GM18907 (cell line): ENCODE measurements at regions not wholly inside any gene's neighbourhood (a gene's known extent, or its start where the extent isn't known, plus 50 kb on each side); places are given as distances from the start of the nearest gene placed in this dataset.
A peak's percentile ranks its signal among the peaks of the same experiment; 100 is the strongest.
"Not testable (repeated sequence)": the region's sequence is repeated elsewhere in the genome, so short reads cannot be mapped to it uniquely, and the experiment has no call there.

Source experiments
- ATAC-seq: cut with Tn5 transposase; IDR thresholded peaks from one replicate; pipeline ENCODE4 v1.9.1; 2021; ENCODE audit warnings: mild to moderate bottlenecking, moderate library complexity; ENCODE audit not compliant: unreplicated experiment

DNA sequence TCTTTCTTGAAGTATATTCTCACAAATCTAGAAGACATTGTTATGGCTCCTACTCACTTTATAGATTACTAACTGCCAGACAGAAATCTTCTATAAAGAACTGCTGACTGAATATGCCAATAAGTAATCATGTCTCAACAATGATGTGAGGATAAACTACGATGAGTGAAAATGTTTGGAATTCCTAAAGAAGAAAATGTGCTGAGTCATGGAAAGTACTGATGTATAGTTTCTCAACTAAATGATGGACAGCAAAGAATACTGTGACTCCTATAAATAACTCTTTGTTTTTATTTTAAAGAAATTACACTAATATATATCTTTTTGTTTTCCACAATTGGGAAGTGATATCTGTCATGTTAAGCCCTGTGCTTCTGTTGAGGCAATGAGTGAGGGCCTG, 232.9 kb downstream of the LNPK start:
- no peak for ATAC-seq

DNA sequence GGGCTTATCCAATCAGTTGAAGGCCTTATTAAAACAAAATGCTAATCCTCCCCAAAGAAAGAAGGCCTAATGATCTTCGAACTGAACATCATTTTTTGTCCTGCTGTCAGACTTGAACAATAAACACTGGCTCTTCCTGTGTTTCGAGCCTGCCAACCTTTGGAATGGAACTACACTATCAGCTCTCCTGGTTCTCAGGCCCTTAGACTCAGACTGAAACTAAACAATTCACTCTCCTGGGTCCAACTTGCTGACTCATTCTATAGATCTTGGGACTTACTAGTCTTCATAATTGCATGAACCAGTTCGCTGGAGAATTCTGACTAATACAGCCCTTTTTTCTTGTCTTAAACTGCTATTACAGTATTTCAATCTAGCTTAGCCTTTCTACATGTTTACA, 235.2 kb downstream of the LNPK start:
- no peak for ATAC-seq

DNA sequence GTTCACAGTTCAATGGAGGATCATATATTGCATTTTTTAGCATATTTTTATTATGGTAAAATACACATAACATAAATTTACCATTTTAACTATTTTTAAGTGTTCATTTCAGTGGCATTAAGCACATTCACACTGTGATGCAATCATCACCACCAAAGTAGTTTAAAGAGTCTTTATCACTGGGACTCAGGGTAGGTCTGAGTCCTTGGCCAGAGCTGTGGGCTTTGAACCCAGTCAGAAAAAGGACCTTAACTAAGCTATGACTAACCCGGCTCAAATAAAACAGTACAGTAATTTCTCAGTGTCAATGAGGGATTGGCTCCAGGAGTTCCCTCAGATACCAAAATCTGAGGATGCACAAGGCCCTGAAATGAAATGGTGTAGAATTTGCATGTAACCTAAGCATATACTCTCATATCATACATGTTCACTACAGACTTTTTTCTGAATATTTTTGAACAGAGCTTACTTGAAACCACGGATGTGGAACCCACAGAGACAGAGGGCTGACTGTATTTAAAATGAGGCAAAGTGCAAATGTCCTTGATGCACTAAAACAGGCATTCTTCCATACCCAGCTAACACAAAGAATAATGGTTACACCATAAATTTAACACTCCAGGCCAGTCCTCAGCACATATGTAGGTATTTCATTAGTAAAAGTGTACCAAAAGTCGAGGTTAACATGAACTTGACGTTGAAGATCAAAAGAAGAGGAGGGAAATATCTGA, 246.2 kb downstream of the LNPK start:
- no peak for ATAC-seq

DNA sequence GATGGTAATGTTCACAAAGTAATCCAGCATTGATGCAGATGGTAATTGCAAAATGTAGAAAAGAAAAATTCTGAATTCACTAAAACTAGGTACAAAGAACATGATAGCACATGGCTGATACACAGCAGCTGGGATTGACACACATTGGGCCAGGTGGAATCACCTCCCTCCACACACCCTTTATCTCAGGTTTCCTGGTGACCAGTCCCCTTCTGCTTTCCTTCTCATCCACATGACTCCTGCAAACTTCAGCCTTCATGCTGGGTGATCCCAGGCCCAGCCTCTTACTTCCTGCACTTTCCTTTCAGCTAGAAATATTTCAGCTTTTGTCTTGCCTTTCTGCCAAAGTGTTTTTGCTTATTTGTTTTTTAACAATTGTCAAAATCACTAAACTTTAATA, 246.9 kb downstream of the LNPK start:
- no peak for ATAC-seq

DNA sequence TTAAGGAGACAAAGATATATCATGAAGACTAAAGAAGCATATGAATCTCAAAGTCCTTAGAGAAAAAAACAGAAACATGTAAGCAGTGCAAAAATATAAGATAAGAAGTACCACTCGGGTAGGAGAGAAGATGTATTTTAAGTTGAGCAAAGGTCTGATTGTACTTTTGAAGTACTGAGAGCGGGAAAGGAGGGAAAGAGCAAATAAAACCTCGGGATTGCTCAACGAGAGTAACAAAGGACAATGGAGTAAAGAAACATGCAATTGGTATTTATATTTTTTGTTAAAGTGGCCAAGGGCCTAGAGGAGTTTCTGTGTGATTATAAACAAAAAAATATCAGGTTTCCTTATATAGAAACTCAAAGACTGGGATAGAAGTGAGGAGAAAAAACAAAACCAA, 251.9 kb downstream of the LNPK start:
- ATAC-seq: no peak

DNA sequence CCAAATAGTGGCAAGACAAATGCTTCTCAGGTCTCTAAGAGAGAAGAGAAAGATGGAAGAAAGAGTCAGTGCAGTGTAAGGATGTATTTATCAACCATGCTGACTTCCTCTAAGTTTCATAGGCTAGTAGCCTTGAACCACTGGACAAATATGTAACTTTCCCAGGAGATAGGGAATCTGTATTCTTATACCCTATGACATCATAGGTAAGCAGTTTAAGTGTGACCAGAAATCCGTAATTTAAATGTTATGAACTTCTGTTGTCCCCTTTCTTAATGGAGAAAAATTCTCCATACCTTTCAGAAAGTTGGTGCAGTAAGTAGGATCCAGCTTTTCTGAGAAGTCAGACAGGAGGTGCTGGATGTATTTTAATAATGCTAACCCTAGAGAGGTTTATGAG, 256.2 kb downstream of the LNPK start:
- no peak for ATAC-seq

DNA sequence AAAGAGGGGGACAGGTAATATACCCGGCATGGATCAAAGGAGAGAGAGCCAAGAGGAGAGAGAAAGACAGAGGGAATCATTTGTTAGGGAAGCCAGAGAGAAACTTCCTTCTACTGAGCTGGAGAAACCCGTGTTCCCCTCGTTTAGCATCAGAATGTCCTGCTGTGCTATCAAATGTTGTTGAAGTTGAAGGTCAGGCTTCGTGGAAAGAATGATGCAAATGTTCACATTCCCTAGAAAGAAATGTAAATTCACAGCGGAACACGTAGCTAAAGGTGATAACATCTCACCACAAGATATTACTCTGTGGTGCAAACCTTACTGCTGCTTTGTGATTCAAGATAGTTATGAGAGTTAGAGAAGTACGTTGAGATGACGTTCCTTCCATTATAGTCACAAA, 258.1 kb downstream of the LNPK start:
- ATAC-seq: no peak

DNA sequence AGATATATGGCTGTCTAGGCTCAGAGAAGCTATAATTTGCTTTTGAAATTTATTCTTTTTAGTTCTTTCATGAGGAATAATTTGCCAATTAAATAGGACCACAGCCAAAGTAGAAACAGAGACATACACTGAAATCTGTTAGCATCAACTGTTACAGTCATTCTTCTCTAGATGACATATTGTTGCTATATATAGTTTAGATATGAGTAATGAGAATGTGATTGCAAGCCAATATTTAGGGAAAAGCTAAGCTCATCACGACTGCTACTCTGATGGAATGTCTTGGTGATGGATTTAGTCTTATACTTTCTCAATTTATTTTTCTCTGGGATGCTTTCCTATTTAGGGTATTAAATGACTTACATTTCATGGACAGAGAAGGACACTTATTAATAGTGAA, 259.1 kb downstream of the LNPK start:
- ATAC-seq: no peak

DNA sequence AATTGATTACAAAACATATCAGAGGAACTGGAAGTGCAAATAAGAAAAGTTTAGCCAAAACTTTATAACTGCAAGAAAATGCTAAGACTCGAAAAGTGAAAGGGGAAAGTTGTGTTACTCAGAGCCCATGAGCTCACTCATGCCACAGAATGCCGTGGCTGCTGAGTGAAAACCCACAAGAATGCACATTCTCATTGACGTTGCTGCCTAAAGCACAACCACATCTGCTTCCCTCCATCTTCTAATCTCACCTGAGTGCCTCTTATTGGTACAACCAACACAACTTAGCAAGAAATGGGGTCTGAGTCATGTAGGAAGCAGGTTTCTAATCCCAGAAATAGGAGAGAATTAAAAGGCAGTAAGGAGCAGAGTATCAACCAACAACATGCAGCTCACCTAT, 259.7 kb downstream of the LNPK start:
- no peak for ATAC-seq

DNA sequence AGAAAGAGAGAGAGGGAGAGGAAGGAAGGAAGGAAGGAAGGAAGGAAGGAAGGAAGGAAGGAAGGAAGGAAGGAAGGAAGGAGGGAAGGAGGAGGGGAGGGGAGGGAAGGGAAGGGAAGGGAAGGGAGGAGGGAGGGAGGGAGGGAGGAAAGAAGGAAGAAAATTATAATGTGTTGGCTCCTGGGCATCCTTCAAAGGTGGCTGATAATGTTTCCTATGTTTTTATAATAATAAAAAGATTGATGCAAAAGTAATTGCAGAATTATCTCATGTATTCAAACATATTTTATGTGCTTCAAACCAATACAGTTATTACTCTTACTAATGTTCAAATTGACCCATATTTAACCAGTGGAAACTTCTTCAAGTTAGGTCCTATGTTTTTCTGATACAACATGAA, 260.9 kb downstream of the LNPK start:
- no peak for ATAC-seq

DNA sequence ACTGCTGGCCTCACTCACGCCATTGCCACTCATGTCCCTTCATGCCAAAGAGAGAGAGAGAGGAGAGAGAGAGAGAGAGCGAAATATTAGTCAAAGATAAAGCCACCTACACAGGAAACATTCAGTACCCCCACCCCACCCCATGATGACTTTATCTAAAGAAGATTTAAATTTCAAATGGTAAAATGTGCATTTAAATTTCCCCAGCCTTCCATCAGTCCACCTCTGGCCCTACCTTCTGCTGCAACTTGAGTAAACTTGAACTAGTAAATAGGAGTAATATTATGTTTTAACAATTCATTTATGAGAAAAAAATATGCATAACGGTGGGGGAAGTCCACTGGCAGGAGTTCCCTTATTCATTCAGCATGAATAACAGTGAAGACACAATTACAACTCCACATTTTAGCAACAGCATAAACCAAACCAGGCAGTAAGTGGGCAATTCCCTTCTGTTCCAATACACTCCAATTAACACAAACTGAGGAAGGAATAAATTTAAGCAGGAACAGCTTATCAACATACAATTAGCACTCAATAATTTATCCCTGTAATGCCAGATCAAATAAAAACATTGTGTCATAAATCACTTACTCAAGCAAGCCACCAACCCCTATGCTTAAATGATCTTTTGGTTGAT, 264.2 kb downstream of the LNPK start:
- ATAC-seq: no peak

DNA sequence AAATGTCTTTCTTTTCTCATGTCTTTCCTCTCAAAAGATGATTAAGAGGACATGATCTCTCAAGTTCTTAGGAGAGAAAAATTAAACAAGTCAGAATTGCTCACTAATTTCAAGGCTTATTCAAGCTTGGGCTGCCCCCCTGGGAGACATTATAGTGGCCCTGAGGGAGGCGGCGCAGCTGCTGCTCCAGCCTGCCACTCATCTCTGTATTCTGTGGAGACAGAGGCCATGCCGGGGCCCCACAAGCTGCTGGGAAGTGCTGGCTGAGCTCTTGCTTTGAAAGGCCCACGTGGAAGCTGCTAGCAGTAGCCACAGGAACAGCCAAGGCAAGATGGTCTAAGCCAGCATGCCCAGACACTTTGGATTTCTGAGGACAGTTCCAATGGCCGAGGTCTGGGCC, 267.4 kb downstream of the LNPK start:
- no peak for ATAC-seq

DNA sequence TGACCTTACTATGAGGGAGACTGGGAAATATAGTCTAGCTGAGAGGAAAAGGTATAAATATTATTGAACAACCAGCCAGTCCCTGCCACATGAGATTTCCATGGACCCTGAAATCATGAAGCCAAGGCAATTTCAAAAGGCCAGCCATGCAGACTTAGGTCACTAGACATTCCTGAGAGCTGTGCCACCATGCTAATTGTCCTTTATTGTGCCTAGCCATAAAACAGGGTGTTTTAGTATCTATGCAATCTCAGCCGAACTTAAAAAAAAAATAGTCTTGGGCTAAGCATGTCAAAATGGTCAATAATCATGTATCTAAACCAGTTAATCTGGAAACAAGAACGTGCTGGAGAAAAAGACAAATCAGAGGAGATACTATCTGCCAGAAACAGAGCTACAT, 269.5 kb downstream of the LNPK start:
- no peak for ATAC-seq

DNA sequence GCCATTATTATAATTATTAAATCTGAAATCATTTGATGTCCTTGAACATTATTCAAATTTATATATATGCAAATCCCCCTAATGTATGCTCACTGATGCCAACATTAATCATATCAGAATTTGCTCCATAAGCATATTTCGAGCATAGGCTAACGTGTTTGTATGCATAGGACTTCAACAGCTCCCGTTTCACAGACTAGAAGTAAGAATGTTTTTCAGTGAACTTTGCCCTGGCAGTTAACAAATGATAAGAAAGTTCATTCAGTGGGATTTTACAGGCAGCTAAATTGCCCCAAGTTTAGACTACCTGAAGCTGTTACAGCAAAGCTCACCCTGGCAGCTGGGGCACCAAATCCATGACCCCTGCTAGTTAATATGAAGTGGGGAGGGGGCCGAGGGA, 272.0 kb downstream of the LNPK start:
- ATAC-seq: no peak

DNA sequence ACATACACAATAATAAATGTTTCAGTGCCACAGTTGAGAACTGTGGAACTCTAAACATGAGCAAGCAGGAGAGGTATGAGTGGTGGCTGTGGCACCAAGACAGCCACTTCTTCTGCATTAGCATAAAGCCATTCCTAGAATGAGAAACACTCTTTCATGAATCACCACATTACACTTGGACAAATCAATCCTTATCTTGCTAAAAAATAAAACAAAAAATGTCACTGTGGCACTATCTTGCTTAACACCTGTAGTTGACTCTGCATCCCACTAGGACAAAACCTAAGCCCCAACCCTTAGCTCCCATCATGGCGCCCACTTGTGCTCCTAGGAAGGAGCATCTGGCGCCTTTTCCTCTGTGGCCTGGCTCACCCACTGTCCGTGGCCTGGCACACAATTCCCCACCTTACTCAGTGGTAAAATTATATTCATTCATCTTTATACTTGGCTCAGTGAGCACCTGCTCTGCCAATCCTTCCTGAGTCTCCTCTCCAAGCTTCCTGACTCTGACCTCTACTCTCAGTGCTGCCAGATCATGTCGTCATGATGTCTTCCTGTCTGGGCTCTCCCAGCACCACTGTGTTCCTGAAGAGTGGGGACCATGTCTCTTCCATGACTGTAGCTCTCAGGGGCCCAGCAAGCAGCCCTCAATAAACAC, 272.9 kb downstream of the LNPK start:
- ATAC-seq: no peak

DNA sequence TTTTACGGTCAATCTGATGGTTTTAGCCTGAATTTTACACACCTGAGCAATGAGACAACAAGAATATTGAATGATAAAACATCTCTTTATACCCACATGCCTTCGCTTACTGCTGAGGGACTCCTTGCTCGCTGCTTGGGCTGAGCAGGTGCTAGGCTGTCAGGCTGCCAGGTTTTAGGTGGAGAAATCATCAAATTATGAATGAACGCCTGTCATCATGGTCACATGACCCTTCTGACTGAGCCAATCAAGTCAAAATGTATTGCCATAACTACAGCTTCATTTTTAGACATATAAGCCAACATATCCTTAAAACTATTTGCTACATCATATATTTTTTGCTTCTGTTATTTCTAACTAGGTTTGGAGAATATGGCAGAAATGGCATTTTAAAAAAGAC, 274.0 kb downstream of the LNPK start:
- ATAC-seq: no peak

DNA sequence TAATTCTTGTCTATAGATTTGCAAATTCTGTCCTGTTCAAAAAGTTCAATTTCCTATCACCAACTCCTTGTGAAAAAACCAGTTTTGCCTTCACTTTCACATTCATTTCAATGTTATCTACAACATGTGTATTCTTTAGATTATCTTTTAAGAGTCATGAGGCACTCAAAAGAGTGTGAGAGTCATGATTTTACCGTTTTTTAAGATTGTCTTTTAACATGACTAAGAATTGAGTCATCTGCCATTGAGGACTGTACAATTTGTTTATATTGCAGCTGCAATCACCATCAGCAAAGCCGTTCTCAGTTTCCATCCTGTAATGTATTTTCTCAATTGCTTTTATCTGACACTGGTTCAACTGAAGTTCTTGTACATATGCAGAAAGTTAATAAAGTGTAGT, 275.8 kb downstream of the LNPK start:
- ATAC-seq: no peak

DNA sequence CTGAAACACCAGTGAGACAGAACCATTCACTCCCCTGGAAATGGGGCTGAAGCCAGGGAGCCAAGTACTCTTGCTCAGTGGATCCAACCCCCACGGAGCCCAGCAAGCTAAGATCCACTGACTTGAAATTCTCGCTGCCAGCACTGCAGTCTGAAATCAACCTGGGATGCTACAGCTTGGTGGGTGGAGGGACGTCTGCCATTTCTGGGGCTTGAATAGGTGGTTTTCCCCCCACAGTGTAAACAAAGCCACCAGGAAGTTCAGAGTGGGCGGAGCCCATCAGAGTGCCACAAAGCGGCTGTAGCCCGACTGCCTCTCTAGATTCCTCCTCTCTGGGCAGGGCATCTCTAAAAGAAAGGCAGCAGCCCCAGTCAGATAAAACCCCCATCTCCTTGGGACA, 292.8 kb downstream of the LNPK start:
- ATAC-seq: no peak

DNA sequence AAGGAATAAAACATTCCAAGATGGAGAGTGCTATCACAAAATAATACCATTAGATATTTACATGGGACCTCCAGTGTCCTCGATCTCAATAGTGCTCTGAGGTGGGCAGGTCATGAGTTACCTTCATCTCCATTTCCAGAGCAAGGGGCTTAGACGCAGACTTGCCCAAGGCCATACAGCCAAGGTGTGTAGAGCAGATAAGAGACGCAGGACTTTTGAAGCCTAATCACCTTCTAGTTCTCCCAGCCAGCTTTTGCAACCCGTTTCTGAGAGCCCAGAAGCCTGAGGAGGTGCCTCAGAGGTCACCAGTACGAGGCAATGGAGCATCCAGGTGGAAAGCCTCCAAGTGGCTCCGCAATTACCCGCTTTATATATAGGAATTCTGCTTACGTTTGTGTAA, 294.7 kb downstream of the LNPK start:
- ATAC-seq: no peak

DNA sequence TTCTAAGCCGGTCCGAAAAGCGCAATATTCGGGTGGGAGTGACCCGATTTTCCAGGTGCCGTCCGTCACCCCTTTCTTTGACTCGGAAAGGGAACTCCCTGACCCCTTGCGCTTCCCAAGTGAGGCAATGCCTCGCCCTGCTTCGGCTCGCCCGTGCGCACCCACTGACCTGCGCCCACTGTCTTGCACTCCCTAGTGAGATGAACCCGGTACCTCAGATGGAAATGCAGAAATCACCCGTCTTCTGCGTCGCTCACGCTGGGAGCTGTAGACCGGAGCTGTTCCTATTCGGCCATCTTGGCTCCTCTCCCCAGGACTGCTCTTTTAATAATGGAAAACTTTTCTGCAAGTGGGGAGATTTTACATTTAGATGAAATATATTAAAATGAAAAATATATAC, 297.5 kb downstream of the LNPK start:
- ATAC-seq: not testable (repeated sequence)

DNA sequence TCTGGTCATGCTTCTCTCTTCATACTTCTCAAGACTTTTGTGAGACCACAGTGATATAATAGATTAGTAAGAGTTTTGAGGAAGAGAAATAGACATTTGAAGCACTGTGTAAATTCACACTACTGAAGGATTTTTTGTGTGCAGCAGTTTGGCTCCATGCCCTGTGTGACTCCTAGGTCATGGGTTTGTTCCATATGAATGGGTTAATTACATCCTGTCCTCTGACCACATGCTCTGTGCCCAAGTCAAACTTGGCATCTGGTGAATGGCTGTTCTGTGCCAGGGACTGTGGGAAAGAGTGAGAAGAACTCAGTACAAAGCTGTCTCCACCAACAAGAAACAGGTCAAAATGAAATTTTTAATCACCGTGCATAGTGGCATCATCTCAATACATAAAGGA, 304.0 kb downstream of the LNPK start:
- ATAC-seq: no peak

DNA sequence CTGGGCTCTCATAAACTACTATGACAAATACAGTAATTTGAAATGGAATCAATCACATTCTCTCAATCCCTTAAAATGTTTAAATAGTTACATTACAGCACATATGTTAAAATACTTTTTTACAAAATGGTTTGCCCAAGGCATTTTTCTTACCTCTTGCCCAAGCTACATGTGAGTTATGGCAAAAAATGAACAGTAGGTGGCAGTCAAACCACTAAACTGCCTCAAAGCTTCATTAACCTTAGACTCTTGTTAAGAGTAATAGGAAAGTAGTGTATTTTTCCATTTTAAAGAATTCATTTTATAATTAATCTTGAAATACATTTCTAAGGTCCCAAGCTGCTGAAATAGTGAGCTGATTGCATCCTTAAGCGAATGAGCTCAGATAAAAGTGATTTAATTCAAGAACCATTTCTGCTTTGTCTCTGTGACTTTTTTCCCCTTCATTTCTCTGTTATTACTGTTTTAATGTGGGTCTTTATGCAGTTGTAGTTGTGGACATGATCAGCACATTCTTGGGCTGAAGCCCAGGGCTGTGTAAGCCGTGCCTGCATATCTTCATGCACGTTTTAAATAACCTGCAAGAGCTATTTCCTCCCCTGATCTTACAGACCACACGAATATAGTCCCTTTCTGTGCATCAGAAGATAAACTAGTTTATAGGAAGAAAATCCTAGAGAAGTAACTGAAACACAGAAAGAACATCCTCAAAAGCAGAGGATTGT, 311.8 kb downstream of the LNPK start:
- ATAC-seq: peak; percentile 60
